Natural killer cell (primary cell): ENCODE measurements at regions not wholly inside any gene's neighbourhood (a gene's known extent, or its start where the extent isn't known, plus 50 kb on each side); places are given as distances from the start of the nearest gene placed in this dataset.

Source experiments
- ATAC-seq, 3 donors: fragments of 150-1000 bp in 2 of 3; fragments of 200-7000 bp in 1 of 3; cut with Tn5 transposase; 1 replicate in 1 of 3; 2 replicates in 2 of 3; pipeline ENCODE4 v1.10.0; 2021; ENCODE audit warnings: mild to moderate bottlenecking in 2 of 3, moderate library complexity in 2 of 3
- DNase-seq, 2 donors: peaks; one replicate each; pipeline versions ENCODE4 v3.0.0 to v3.0.0-alpha.2; 2013 to 2021; ENCODE audit warnings: mixed read lengths in 1 of 2
- H3K27ac ChIP-seq: one replicate; pipeline ENCODE4 v1.5.1; 2013; ENCODE audit warnings: mild to moderate bottlenecking, low read length
- H3K27me3 ChIP-seq: one replicate; pipeline ENCODE4 v1.6.1; 2013; ENCODE audit warnings: low read length; ENCODE audit not compliant: control insufficient read depth, insufficient read depth
- H3K36me3 ChIP-seq: one replicate; pipeline ENCODE4 v1.6.1; 2013; ENCODE audit warnings: low read length; ENCODE audit not compliant: control insufficient read depth, insufficient read depth
- H3K4me1 ChIP-seq: one replicate; pipeline ENCODE4 v1.6.1; 2013; ENCODE audit warnings: low read length; ENCODE audit not compliant: control insufficient read depth, insufficient read depth
- H3K4me3 ChIP-seq: one replicate; pipeline ENCODE4 v1.5.1; 2013; ENCODE audit warnings: low read length
- H3K9me3 ChIP-seq: one replicate; pipeline ENCODE4 v1.6.1; 2013; ENCODE audit warnings: low read length; ENCODE audit not compliant: control insufficient read depth, insufficient read depth
- H3K27ac Mint-ChIP-seq, 2 donors: one replicate each; pipeline ENCODE4 v1.8.0; 2022; ENCODE audit warnings: mild to moderate bottlenecking in 2 of 2, mixed read lengths in 2 of 2, moderate library complexity in 1 of 2
- H3K27me3 Mint-ChIP-seq, 2 donors: one replicate each; pipeline ENCODE4 v1.8.0; 2022; ENCODE audit warnings: low read depth in 2 of 2, mixed read lengths in 2 of 2
- H3K36me3 Mint-ChIP-seq: one replicate; pipeline ENCODE4 v1.8.0; 2022; ENCODE audit warnings: mixed read lengths
- H3K4me1 Mint-ChIP-seq, 2 donors: one replicate each; pipeline ENCODE4 v1.8.0; 2022; ENCODE audit warnings: mixed read lengths in 2 of 2
- H3K4me3 Mint-ChIP-seq: one replicate; pipeline ENCODE4 v1.8.0; 2022; ENCODE audit warnings: mild to moderate bottlenecking, moderate library complexity, mixed read lengths
- H3K9me3 Mint-ChIP-seq, 2 donors: one replicate each; pipeline ENCODE4 v1.8.0; 2022; ENCODE audit warnings: mixed read lengths in 2 of 2
- WGBS: methylation state at CpG from one replicate; pipeline ENCODE4 v1.1.7; 2013; ENCODE audit warnings: missing lambda C conversion rate; ENCODE audit not compliant: insufficient coverage; 5-methylcytosine and 5-hydroxymethylcytosine counted together
- intact Hi-C: fragments of 100-400 bp; cut with micrococcal nuclease; formaldehyde crosslinking; loops from one replicate; pipeline ENCODE4 v1.14.2; 2022
- TF ChIP-seq, protein P1 (sequence below): fragments of 200-600 bp; IDR thresholded peaks from one replicate; pipeline ENCODE4 v1.8.0; 2022; ENCODE audit warnings: antibody characterized with exemption

DNA sequence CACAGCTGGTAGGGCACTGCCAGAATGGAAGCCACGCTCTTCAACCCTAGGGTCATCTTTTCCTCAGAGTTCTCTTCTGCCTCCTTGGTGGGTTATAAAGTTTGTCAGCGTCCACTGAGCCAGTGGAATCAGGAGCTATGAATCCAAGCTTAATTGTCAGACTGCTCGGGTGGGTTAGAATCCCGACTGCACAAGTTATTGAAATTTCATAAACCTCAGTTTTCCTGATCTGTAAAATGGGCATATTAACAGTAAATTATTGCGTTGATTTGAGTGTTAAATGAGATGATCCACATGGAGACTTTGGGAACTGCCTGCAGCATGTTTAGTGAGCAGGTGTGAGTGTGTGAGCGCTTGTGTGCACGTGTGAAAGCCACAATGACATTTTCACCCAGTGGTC is 400.5 kb upstream of the CDH11 start:
- Mint-ChIP-seq H3K36me3 (no peaks in the 10 kb centered on the region), H3K4me3 (no peak overlapping the region), H3K27ac (no peak overlapping the region), H3K9me3 (peaks cover 0 to 3% of the 10 kb centered on the region in 2 donors), H3K27me3 (peaks cover 0 to 5% of the 10 kb centered on the region in 2 donors), H3K4me1 (no peaks in the 10 kb centered on the region)
- 94% methylated on average over 7 of the region's 7 CpGs for WGBS
- TF ChIP-seq, protein P1, sequence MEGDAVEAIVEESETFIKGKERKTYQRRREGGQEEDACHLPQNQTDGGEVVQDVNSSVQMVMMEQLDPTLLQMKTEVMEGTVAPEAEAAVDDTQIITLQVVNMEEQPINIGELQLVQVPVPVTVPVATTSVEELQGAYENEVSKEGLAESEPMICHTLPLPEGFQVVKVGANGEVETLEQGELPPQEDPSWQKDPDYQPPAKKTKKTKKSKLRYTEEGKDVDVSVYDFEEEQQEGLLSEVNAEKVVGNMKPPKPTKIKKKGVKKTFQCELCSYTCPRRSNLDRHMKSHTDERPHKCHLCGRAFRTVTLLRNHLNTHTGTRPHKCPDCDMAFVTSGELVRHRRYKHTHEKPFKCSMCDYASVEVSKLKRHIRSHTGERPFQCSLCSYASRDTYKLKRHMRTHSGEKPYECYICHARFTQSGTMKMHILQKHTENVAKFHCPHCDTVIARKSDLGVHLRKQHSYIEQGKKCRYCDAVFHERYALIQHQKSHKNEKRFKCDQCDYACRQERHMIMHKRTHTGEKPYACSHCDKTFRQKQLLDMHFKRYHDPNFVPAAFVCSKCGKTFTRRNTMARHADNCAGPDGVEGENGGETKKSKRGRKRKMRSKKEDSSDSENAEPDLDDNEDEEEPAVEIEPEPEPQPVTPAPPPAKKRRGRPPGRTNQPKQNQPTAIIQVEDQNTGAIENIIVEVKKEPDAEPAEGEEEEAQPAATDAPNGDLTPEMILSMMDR: no peak
- intact Hi-C loops: no loop called here
- no peaks in the 10 kb centered on the region for H3K36me3 ChIP-seq
- H3K27ac ChIP-seq: no peak overlapping the region
- H3K4me3 ChIP-seq: no peak overlapping the region
- H3K9me3 ChIP-seq: no peaks in the 10 kb centered on the region
- no peak for ATAC-seq
- no peaks in the 10 kb centered on the region for H3K4me1 ChIP-seq
- no peaks in the 10 kb centered on the region for H3K27me3 ChIP-seq
- DNase-seq: no peak

DNA sequence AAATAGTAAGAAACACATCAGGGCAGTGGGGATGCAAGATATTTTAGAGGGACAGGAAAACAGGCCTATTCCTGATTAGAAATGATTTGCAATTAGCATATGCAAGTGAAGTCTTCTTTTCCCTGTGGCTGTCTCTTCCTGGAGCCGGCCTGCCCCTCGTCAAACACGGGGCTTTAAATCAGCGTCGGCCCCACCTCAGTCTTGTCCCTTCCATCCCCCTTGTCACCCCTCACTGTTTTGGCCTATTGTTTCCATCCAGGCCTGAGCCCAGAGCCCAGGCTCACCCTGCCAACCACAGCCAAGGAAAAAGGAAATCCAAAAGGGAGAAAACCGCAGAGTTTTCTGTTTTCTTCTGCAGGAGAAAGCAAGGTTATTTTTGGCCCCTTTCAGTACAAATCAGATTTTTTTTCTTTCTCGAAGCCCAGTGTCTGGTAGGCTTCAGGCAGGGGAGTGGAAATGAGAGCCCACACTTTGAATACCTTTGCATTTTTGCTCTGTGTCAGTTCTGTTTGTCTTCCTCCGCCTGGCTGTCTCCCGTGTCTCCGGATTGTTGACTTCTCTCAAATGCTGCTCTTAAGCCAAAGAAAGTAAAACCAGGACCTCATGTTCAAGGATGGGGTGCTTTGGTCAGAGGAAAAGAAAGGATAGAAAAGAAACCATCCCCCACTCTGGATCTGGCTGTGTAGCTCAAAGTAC is 399.9 kb upstream of the CDH11 start:
- peaks cover 0 to 5% of the 10 kb centered on the region in 2 donors for H3K27me3 Mint-ChIP-seq
- H3K4me1 Mint-ChIP-seq: no peaks in the 10 kb centered on the region
- H3K36me3 Mint-ChIP-seq: no peaks in the 10 kb centered on the region
- Histone ChIP-seq H3K4me3 (no peak overlapping the region), H3K4me1 (no peaks in the 10 kb centered on the region), H3K27me3 (no peaks in the 10 kb centered on the region), H3K27ac (no peak overlapping the region), H3K9me3 (no peaks in the 10 kb centered on the region), H3K36me3 (no peaks in the 10 kb centered on the region)
- H3K4me3 Mint-ChIP-seq: no peak overlapping the region
- DNase-seq (no peak), ATAC-seq (no peak)
- WGBS: 33% methylated on average over 10 of the region's 10 CpGs
- intact Hi-C loops: no loop called here
- peaks cover 0 to 3% of the 10 kb centered on the region in 2 donors for H3K9me3 Mint-ChIP-seq
- TF ChIP-seq, protein P1: no peak
- no peak overlapping the region for H3K27ac Mint-ChIP-seq

DNA sequence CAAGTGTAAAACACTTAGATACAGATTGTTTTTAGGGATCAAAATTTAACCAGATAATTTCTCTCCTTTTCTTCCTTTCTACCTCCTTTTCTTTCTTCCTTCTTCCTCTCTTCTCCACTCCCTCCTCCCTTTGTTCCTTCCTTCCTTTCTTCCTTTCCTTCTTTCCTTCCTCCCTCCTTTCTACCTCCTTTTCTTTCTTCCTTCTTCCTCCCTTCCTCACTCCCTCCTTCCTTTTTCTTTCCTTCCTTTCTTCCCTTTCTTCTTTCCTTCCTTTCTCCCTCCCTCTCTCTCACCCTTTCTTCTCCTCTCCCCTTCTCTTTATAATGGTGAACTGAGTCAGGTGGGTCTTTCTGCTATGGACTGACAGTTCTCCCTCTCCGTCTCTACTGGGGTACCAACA is 397.5 kb upstream of the CDH11 start:
- ATAC-seq: no peak
- Histone ChIP-seq H3K4me3 (no peak overlapping the region), H3K9me3 (peaks cover 2% of the 10 kb centered on the region), H3K27me3 (no peaks in the 10 kb centered on the region), H3K36me3 (no peaks in the 10 kb centered on the region), H3K27ac (no peak overlapping the region), H3K4me1 (no peaks in the 10 kb centered on the region)
- H3K36me3 Mint-ChIP-seq: no peaks in the 10 kb centered on the region
- peaks cover 0 to 3% of the 10 kb centered on the region in 2 donors for H3K9me3 Mint-ChIP-seq
- no peak overlapping the region for H3K27ac Mint-ChIP-seq
- peaks cover 0 to 6% of the 10 kb centered on the region in 2 donors for H3K27me3 Mint-ChIP-seq
- intact Hi-C loops: no loop called here
- DNase-seq: no peak
- TF ChIP-seq, protein P1: no peak
- H3K4me1 Mint-ChIP-seq: no peaks in the 10 kb centered on the region
- WGBS: 89% methylated on average over 1 of the region's 1 CpG
- no peak overlapping the region for H3K4me3 Mint-ChIP-seq

DNA sequence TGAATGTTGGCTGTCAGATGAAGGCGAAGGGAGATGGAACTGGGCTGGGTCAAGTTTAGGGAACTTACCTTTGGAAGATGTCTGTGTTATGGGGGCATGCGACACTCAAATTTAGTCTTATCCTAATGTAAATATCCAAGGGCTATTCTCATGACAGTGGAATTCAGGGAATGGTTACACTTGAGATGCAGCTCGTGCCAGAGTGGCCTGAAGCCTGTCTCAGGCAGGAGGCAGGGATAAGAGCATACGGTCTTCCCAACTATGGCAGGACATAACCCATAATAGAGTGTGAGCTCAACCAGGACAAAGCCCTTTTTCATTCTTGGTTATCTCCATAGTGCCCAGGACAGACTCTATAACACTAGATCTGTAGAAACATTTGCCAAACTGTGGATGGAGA is 393.3 kb upstream of the CDH11 start:
- Mint-ChIP-seq H3K27ac (no peak overlapping the region), H3K9me3 (peaks cover 0 to 5% of the 10 kb centered on the region in 2 donors), H3K4me3 (no peak overlapping the region), H3K4me1 (no peaks in the 10 kb centered on the region), H3K27me3 (peaks cover 0 to 3% of the 10 kb centered on the region in 2 donors), H3K36me3 (no peaks in the 10 kb centered on the region)
- peaks cover 2% of the 10 kb centered on the region for H3K9me3 ChIP-seq
- no peaks in the 10 kb centered on the region for H3K27me3 ChIP-seq
- intact Hi-C loops: no loop called here
- H3K4me3 ChIP-seq: no peak overlapping the region
- H3K4me1 ChIP-seq: no peaks in the 10 kb centered on the region
- TF ChIP-seq, protein P1: no peak
- 87% methylated on average over 4 of the region's 4 CpGs for WGBS
- DNase-seq (no peak), ATAC-seq (no peak)
- H3K36me3 ChIP-seq: no peaks in the 10 kb centered on the region
- H3K27ac ChIP-seq: no peak overlapping the region
